ENCODE measurements at regions not wholly inside any gene's neighbourhood (a gene's known extent, or its start where the extent isn't known, plus 50 kb on each side); places are given as distances from the start of the nearest gene placed in this dataset.

DNA sequence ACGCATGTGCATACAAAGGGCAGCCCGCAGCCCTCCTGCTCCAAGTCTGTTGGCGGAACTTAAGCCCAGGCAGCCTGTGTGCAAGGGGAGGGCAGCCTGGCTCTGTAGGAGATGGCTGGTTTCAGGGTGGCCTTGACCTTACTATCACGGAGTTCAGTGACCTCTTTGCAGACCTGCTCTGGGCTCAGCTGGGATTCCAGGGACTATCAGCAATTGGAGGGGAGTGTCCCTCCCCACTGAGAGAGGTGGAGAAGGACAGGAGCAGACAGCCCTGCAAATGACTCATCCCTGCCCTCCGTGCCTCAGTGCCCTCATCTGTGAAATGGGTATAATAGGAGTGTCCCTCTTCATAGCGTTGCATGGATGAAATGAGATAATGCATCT lies 66.2 kb upstream of the DLK1 start:
- FAIRE-seq = no peak

More for the DNA sequence above, 66.2 kb upstream of the DLK1 start:
- peaks cover 0 to 3% of the 10 kb centered on the region in 2 experiments for H3K27me3 ChIP-seq (ENCODE audit: control insufficient read depth in 2 of 2, insufficient read depth in 2 of 2, low read length in 2 of 2)
- no TSS peak for BruUV-seq (replicated peaks)
- no peaks in the 10 kb centered on the region for H3K9me1 ChIP-seq (replicated peaks; ENCODE audit: control insufficient read depth, extremely low read depth, insufficient read depth, low read length)
- H3K27ac ChIP-seq (ENCODE audit: insufficient read depth, low read depth, low read length) = no peak overlapping the region
- H3K4me3 ChIP-seq (replicated peaks in 1 of 3; ENCODE audit: insufficient read depth in 1 of 3, low read depth in 1 of 3, low read length in 3 of 3) = no peak overlapping the region
- TF ChIP-seq, protein P1, sequence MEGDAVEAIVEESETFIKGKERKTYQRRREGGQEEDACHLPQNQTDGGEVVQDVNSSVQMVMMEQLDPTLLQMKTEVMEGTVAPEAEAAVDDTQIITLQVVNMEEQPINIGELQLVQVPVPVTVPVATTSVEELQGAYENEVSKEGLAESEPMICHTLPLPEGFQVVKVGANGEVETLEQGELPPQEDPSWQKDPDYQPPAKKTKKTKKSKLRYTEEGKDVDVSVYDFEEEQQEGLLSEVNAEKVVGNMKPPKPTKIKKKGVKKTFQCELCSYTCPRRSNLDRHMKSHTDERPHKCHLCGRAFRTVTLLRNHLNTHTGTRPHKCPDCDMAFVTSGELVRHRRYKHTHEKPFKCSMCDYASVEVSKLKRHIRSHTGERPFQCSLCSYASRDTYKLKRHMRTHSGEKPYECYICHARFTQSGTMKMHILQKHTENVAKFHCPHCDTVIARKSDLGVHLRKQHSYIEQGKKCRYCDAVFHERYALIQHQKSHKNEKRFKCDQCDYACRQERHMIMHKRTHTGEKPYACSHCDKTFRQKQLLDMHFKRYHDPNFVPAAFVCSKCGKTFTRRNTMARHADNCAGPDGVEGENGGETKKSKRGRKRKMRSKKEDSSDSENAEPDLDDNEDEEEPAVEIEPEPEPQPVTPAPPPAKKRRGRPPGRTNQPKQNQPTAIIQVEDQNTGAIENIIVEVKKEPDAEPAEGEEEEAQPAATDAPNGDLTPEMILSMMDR (IDR thresholded peaks at IDR 0.05; ENCODE audit: extremely low read depth in 1 of 2, insufficient read depth in 1 of 2, low read depth in 1 of 2, low read length in 2 of 2) = no peak
- TF ChIP-seq POLR2AphosphoS5 (IDR thresholded peaks at IDR 0.05; ENCODE audit: insufficient read depth, low read depth, low read length) (no peak), POLR2A (IDR thresholded peaks at IDR 0.05; ENCODE audit: low read depth, low read length) (no peak), MYC (IDR thresholded peaks at IDR 0.05; ENCODE audit: low read depth, low read length) (no peak), FOS (IDR thresholded peaks at IDR 0.05; ENCODE audit: borderline replicate concordance, insufficient read depth, low read length) (no peak), GATA2 (IDR thresholded peaks at IDR 0.05; ENCODE audit: insufficient read depth, insufficient read length, low read depth, low read length) (no peak), EZH2 (IDR thresholded peaks at IDR 0.05; ENCODE audit: borderline replicate concordance, low read depth, low read length, severe bottlenecking) (no peak), JUN (IDR thresholded peaks at IDR 0.05; ENCODE audit: borderline replicate concordance, insufficient read depth, insufficient read length, low read depth) (no peak)
- TF ChIP-seq, protein P2, sequence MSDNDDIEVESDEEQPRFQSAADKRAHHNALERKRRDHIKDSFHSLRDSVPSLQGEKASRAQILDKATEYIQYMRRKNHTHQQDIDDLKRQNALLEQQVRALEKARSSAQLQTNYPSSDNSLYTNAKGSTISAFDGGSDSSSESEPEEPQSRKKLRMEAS (IDR thresholded peaks at IDR 0.05; ENCODE audit: insufficient read depth, insufficient read length) = no peak
- no peaks in the 10 kb centered on the region for H3K79me2 ChIP-seq (ENCODE audit: control insufficient read depth, insufficient read depth, low read length)
- CTCF ChIA-PET = interaction anchor here (1.3 to 4.0 kb wide), 5 partner anchors 7 to 276 kb away, joined by 3 to 26 read pairs (median 8); no protein-coding TSS in a partner anchor
- dilution Hi-C loops (cut with MboI; ENCODE audit: extremely low pct_ligation_motif_present, low sequenced_read_pairs) = loop anchor here (25.0 kb wide), 1 partner anchor 248 kb away; no protein-coding TSS in a partner anchor
- DNase-seq (ENCODE audit: low read depth, low spot score) = no peak
- no peaks in the 10 kb centered on the region for H3K36me3 ChIP-seq (ENCODE audit: control insufficient read depth in 2 of 2, extremely low read depth in 1 of 2, insufficient read depth in 2 of 2, low read length in 2 of 2)
- no peaks in the 10 kb centered on the region for H4K20me1 ChIP-seq (replicated peaks; ENCODE audit: control insufficient read depth, extremely low read depth, insufficient read depth, low read length)
- intact Hi-C loops (cut with micrococcal nuclease) = loop anchor here (5.0 kb wide), 1 partner anchor 412 kb away; no protein-coding TSS in a partner anchor
- peaks cover 6% of the 10 kb centered on the region for H3K4me1 ChIP-seq (ENCODE audit: control insufficient read depth, extremely low read depth, insufficient read depth, low read length)
- no peaks in the 10 kb centered on the region for H3K9me3 ChIP-seq (replicated peaks; ENCODE audit: control insufficient read depth, insufficient read depth, low read length)
- no peak overlapping the region for H3K4me2 ChIP-seq (ENCODE audit: insufficient read depth, low read length)
- H3K9ac ChIP-seq (replicated peaks; ENCODE audit: extremely low read depth, insufficient read depth, low read length) = no peak overlapping the region
- no peak overlapping the region for H2AFZ ChIP-seq (ENCODE audit: low read depth, low read length)
- POLR2A ChIA-PET = no interaction called here
